ENCODE measurements at regions not wholly inside any gene's neighbourhood (a gene's known extent, or its start where the extent isn't known, plus 50 kb on each side); places are given as distances from the start of the nearest gene placed in this dataset.
A peak's percentile ranks its signal among the peaks of the same experiment; 100 is the strongest.

DNA sequence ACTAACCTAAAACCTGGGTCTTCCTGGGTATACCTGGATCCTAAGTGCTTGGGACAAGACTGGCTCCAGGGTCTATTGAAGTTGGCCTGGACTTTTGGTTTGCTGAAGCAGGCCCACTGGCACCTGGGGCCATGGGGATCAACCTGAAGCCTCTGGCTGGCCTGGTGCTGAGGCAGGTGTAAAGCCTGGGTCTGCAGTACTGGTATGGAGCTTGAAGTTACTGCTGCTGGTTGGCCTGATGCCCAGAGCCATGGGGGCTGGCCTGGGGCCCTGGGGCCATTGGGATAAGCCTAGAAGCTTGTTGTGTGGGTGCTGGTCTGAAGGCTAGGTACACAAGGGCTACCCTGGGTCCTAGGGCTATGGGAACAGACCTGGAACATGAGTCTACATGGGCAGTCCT is 743.2 kb upstream of the GRIA3 start:
- no peak for DNase-seq

DNA sequence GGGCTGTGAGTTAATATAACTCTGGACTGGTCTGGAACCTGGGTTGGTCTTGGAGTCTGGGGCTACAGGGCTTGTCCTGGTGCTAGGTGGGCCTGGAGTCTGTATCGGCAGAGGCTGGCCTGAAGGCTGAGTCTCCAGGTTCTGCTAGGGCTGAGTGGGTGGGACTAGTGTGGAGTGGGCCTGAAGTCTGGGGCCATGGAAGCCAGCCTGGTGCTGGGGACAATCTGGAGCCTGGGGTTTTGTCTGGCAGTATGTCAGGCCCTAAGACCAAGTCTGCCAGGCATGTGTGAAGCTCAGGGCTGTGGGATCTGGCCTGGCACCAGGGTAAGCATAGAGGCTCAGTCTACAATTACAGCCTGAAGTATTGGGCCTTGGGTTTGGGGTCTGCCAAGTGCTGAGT is 742.6 kb upstream of the GRIA3 start:
- no peak for DNase-seq

DNA sequence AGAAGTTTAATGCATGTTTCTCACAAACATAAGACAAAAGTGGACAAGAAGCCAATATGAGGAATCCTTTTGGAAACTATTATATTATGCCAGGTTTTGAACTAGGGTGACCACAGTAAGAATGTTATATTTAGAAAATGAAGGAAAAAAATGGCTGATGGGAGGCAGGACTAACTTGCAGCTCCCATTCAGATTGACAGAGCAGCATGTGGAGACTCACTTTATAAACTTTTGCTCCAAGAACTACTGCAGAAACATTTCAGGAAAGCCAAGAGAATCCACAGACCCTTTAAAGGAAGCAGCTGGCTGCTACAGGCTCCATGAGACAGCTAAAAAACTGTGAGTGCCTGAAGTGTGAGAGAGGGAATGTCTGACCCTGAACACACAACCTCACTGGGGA is 738.6 kb upstream of the GRIA3 start:
- no peak for DNase-seq

DNA sequence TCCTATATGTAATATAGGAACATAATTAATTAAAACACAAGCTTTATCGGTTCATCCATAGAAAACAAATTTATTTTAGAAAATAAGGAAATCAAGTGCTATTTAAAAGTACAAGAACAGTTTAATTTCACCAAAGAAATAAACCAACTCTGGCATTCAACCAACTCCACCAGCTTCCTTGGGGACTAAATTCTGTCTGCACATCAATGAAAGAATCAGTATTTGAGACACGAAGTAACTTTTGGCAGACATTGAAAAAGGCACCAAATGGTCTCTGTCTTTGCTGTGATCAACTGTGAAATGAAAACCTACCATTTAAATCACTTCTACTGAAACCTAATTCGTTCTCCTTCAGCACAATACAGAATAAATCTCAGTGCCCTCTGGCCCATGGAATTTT is 719.7 kb upstream of the GRIA3 start:
- no peak for DNase-seq

DNA sequence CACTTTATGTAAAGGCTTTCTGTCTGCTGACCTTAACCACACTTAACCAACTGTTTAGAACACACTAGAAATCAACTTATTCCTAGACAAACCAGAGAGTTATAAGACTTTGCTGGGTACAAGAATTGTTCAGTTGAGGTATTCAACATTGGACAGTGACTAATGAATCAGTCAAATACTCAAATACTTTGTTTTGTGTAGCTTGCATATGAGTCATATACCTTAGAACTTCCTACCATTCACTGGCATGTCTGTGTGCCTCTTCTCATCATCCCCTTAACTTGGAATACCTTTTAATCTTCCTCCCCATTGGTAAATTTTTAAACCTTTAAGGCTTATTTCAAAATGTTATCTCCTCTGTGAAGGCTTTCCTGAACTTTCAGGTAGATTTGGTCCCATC is 708.8 kb upstream of the GRIA3 start:
- DNase-seq, result no peak

DNA sequence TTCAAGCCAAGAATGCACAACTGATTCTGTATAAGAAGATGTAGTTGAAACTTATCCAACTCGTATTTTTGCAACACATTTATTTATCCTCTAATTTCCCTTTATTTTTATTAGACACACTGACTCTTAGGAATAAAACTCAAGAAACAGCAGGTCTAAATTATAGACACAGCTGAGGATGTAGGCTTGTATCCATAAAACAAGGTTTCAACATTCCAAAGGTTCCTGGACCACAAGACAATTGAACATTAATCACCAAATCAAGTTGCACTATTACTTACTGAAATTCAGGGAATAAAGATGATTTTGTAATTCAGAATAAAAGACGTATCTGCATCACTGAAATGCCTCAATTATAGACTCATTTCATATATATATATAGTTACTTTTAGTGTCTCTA is 683.5 kb upstream of the GRIA3 start:
- no peak for DNase-seq

DNA sequence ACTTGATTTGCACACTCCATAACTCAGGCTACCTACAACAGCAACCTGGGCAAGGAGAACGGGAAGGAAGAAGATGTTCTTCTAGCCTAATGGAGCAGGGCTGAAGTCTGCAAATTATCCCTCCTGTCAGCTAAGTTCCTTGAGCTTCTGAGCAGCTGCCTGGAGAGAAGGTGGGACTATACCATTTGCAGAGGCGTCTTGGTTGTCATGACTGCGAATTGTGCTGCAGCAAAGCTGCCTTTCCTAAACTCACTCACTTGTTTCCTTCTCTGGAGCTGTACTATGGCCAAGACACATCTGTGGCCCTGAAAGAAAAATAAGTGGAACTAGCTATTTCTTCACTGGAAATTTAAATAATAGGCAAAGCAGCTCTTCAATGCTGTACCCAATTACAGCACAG is 682.4 kb upstream of the GRIA3 start:
- DNase-seq, result no peak

DNA sequence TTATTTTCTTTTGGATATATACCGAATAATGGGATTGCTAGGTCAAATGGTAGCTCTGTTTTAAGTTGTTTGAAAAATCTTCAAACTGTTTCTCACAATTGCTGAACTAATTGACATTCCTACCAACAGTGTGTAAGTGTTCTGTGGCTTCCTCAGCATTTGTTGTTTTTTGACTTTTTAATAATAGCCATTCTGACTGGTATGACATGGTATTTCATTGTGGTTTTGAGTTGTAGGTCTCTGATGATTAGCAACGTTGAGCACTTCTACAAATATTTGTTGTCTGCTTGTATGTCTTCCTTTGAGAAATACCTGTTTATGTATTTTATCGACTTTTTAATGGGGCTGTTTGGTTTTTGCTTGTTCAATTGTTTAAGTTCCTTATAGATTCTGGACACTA is 680.1 kb upstream of the GRIA3 start:
- no peak for DNase-seq

DNA sequence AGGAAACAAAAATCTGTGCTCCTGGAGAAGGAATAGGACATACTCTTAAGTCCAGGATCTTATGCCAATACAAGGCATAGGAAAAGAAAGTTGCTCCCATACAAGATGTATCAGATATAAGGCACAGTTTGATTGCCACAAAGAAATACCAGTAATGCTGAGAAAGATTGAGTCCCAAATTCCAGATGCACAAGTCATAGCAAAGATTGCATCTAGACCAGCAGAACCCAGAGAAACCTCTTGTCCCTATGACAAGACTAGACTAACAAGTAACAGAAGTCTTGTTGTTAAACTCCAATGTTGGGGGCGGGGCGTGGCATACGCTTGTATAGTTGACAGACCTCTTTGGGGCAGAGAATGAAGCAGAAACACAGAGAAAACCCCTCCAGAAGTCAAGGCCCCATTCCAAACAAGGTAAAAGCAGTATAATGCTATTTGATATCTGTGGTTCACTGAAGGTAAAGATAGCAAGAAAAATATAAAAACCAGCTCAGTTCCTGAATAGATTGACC is 671.5 kb upstream of the GRIA3 start:
- no peak for DNase-seq

DNA sequence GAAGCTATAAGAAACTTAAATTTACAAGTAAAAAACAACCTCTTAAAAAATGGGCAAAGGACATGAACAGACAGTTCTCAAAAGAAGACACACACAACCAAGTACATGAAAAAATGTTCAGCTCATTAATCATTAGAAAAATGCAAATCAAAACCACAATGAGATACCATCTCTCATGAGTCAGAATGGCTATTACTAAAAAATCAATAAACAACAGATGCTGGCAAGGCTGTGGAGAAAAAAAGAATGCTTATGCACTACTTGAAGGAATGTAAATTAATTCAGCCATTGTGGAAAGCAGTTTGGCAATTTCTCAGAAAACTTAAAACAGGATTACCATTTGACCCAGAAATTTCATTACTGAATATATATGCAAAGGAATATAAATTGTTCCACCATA is 666.3 kb upstream of the GRIA3 start:
- no peak for DNase-seq

DNA sequence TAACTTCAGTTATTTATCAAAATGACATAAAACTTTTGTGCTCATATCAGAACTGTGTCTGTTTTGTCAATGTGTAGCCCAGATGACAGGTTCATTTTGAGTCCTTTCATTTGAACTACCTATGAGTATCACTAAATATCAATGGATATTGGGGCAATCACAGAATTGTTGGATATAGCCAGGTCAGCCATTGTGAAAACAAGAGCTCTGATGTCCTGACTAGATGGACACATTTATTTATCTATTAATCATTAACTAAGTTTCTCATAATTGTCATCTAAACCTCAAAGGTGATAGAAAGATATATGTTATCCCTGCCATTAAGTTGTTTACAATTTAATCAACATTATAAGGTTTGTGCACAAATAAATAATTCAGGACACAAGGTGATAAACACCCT is 638.3 kb upstream of the GRIA3 start:
- no peak for DNase-seq

DNA sequence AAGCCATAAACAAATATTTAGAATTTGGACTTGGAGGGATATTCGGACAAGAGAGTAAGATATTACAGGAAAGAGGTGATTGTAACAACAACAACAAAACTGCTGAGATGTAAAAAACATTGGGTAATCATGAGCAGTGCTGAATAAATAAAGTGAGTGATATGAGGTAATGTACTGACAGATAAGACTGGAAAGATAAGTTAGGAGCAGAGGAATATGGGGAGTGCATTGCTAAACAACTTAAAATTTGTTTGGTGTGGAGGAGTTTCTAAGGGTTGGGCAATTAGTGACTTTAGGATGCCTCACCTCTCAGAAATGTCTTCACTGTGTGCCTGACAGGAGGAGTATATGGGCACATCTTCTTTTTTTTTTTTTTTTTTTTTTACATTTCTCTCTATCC is 637.8 kb upstream of the GRIA3 start:
- no peak for DNase-seq

DNA sequence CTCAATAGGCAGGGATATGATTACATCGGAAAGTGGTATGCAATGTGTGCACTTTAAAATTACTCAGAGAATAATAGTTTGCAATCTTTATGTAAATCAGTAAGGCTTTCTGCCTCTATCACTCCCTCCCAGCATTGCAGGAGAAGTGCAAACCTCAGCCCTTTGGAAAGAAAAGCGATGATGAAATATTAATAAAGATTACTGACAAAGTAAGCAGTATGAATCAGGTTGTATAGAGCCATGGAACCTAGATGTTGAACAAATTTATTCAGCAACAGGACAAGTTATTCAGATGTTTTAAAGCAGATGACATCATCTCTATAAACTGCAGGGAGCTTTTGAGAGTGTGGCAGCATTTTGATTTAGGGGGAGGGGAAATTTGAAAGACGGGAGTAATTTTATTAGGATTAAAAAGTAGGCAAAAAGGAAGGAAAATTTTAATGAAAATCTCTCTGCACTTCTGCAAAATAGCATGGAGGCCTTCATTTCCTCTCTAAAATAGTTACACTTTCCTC is 631.7 kb upstream of the GRIA3 start:
- no peak for DNase-seq

DNA sequence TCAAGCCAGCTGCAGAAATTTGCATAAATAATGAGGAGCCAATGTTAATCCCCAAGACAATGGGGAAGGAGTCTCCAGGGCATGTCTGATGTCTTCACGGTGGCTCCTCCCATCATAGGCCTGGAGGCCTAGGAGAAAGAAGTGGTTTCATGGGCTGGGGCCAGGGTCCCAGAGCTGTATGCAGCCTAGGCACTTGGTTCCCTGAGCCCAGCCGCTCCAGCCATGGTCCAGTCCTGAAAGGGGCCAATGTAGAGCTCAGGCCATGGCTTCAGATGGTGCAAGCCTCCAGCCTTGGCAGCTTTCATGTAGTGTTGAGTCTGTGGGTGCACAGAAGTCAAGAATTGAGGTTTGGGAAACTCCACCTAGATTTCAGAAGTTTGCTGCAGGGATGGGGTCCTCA is 628.2 kb upstream of the GRIA3 start:
- DNase-seq, result no peak

DNA sequence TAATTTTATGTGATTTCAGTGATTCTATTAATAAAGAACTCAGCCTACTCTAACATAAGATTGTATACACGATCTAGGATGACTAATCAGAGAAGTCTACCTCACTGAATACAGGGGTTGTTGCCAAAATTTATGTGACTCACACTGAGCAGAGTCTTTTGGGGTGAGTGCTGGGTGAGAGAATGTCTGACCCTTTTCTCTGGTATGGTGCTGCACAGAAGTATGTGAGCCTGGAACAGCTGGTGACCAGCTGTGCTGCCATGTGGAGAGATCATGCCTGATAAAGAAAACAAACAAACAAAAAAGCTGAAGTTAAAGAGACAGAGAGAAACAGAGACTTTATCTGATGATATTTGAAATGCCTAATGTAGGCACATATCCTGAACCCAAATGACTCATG is 618.1 kb upstream of the GRIA3 start:
- DNase-seq, result peak; percentile 12

DNA sequence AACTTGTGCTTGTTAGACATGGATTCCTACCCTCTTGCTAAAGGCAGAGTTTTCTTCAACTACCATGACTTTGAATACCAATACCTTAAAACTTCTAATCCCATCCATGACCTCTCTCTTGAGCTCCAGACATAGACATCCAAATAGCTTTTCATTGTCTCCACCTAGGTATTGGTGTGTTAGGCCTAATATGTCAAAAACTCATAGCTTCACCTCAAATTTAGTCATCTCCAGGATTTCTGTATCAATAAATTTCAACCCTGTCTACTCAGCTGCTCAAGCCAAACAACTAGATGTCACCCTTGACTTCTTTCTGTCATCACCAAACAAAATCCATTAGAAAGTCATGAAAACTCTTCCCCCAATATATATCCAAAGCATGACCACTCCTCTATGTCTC is 617.7 kb upstream of the GRIA3 start:
- DNase-seq, result no peak

DNA sequence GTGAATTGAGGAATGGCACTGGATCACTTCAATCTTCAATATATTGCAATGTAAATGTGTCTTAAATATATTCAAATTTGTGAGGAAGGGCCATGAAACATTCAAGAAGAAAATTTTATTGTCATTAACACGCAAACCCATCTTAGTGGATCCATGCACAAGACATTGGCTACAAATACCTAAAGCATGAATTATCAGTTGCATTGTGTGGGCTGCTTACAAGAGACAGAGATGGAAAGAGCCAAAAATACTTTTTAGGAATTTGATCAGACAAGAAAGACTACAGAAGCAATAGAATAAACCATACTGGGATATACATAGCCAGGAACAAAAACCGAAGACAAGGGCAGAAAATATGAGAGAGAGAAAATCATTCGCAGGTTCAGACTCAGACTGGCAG is 616.2 kb upstream of the GRIA3 start:
- DNase-seq, result no peak

DNA sequence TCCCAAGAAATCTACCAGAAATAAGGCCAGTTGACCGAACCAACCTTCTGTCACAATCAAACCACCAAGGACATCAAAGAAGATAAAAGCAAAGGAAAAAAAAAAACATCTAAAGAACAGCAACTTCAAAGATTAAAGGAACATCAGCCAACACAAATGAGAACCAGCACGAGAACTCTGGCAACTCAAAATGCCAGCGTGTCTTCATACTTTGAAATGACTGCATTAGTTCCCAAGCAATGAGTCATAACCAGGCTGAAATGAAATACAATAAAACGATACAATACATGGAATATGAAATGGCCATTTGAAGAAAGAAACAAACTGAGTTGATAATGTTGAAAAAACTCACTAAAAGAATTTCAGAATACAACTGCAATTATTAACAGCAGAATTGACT is 611.6 kb upstream of the GRIA3 start:
- DNase-seq, result no peak

DNA sequence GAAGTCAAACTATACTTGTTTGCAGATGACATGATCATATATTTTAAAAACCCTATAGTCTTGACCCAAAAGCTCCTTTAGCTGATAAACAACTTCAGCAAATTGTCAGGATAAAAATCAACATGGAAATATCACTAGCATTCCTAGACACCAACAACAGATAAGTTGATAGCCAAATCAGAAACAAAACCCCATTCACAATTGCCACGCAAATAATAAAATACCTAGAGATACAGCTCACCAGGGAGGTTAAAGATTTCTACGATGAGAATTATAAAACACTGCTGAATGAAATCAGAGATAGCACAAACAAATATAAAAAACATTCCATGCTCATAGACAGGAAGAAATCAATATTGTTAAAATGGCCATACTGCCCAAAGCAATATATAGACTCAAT is 605.0 kb upstream of the GRIA3 start:
- DNase-seq, result no peak

DNA sequence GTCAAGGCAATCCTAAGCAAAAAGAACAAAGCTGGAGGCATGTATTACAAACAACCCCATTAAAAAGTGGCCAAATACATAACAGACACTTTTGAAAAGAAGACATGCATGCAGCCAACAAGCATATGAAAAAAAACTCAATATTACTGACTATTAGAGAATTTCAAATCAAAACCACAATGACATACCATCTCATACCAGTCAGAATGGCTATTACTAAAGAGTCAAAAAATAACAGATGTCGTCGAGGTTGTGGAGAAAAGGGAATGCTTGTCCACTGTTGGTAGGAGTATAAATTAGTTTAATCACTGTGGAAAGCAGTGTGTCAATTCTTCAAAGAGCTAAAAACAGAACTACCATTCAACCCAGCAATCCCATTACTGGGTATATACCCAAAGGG is 604.6 kb upstream of the GRIA3 start:
- no peak for DNase-seq

DNA sequence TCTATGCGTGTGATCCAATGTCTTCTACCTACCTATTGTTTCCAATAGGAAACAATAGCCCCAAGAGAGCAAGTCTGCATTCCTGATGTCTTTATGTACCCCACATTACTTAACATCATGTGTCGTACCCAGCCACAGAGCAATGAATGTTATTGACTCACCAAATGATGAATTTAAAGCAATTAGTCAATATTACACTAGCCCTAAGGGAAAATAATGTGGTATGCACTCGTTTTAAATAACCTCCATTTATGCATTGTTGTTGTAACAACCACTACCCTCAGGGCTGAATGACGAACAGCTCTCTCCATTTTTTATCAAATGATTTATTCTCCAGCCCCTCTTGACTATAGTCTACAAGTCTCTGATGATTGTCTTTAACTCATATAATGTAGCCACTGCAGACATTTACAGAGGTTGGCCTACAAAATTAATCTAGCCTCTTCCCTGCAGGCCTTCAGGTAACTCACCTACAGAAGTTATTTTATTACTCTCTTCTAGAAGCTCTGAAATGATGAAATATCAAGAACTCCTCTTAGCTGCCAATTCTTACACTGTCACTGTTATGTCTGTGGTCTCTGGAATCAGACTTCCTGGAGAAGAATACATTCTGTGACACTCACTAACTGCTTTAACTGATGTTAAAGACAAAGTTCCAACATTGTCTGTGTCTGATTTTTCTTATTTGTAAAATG is 601.7 kb upstream of the GRIA3 start:
- DNase-seq, result no peak

DNA sequence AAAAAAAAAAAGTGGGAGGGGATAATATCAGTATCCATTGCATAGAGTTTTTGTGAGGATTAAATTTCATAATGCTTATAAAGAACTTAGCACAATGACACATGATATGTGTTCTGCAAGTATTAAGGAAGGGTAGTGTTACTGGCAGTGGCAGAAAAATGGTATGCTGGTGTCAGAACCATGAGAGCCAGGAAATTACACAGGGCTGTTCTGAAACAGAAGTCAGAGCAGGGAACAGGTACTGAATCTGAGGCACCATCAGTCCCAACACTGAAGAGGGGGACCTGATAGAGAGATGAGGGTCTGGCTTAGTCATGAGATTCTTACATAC is 601.1 kb upstream of the GRIA3 start:
- DNase-seq, result no peak

DNA sequence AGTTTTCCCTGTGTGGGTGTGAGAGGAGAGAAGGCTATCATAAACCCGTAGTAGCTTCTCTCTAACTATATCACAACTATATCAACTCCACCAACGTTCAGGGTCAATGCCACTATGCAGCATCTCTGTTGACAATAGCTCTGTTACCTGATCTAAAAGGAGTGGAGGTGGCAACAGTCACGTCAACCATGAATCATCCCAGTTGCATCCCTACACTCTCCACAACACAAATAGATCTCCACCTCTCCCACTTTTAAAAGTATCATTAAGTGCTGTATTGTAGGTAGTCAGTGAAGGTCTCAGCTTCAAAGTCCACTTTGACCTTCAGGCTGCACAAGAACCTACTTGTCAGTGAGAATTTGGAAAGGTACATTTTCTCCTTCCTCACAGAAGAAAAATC is 600.5 kb upstream of the GRIA3 start:
- no peak for DNase-seq

DNA sequence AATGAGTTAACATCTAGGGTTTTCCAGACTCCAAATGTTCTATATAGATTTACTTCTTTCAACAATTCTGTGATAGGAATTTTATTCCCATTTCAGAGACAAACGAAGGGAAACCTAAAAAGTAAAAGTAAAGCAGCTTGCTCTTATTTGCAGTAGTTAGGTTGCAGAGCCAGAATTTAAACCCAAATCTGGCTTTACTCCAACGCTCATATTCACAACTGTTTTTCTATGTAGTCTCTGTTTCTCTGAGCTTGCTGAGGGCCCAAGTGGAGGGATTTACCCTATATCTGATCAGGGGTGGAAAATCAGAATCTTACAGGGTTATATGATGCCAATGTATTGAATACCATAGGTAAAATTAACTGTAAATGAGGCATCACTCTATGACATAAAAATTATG is 599.1 kb upstream of the GRIA3 start:
- DNase-seq, result no peak

DNA sequence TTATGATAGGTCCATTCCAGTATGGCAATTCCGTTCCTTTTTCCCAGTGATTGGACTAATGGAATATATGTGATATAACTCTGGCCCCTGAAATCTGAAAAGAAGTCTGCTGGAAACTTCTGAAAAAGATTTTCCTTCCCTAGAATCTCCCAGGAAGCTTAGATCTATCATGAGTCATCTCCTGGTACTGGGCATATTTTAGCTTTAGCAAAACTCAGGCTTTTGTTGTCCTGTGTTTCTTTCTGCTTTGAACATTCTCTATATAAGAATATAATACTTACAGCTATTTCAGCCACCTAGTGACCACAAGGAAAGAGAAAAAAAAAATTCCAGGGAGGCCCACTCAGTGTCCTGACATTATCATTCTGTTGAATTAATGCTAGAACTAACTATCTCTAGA is 597.2 kb upstream of the GRIA3 start:
- DNase-seq, result no peak

DNA sequence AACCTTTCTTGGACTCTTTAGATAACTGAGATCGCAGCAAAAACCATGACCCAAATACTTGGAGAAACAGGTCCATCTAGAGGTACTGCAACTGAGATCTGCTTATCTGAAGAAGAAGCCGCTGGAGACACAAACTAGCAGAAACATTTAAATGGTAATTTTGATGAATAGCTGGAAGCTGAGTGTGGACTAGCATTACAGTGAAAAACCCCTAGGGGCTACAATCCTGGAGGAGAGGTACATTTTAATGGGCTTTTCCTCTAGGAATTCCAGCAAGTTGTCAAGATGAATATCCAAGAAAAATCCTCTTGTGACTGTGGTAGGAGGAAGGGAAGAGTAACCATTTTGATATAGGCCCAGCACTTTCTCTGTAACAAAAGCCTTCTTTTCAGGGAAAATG is 592.5 kb upstream of the GRIA3 start:
- DNase-seq, result no peak
